GM12878 (cell line): ENCODE measurements at regions not wholly inside any gene's neighbourhood (a gene's known extent, or its start where the extent isn't known, plus 50 kb on each side); places are given as distances from the start of the nearest gene placed in this dataset.
A peak's percentile ranks its signal among the peaks of the same experiment; 100 is the strongest.
"Not testable (repeated sequence)": the region's sequence is repeated elsewhere in the genome, so short reads cannot be mapped to it uniquely, and the experiment has no call there.

Experiments used
- ATAC-seq: fragments of 200-7000 bp; cut with Tn5 transposase; 3 replicates; pipeline ENCODE4 v1.9.1; 2020; ENCODE audit warnings: mild to moderate bottlenecking, moderate library complexity
- BruUV-seq: library from RNA; stranded (reverse); fragments of 400-500 nt; replicated peaks from 2 replicates; lab custom pipeline; 2021; lab: Mats Ljungman, UMichigan
- CTCF ChIA-PET: fragments of 300-600 bp; sonication (Branson Sonifier 250); formaldehyde crosslinking; extraction: SDS; loops from one replicate; lab custom pipeline; 2021; ENCODE audit warnings: inconsistent platforms; lab: Yijun Ruan, JAX
- POLR2A ChIA-PET: fragments of 350-600 bp; formaldehyde crosslinking; extraction: SDS; loops from one replicate; lab custom pipeline; 2021; ENCODE audit warnings: inconsistent platforms; lab: Charles Lee
- RAD21 ChIA-PET: fragments of 300-600 bp; sonication (Branson Sonifier 250); formaldehyde crosslinking; loops from one replicate; lab custom pipeline; 2023; ENCODE audit warnings: antibody characterized with exemption; ENCODE audit not compliant: unreplicated experiment; lab: Charles Lee
- SMC1A ChIA-PET: fragments of 300-600 bp; sonication (Branson Sonifier 250); formaldehyde crosslinking; loops from one replicate; lab custom pipeline; 2023; ENCODE audit not compliant: unreplicated experiment, uncharacterized antibody; lab: Charles Lee
- DNase-seq: peaks from one replicate; pipeline ENCODE4 v3.0.0-alpha.2; 2011; ENCODE audit warnings: low read depth, low spot score
- FAIRE-seq: peaks from 3 replicates; lab custom pipeline; 2011; peaks lifted over from hg19 to GRCh38; lab: Jason Lieb, UNC
- H2AFZ ChIP-seq: 2 replicates; pipeline ENCODE4 v1.6.0; 2011; ENCODE audit warnings: low read depth, low read length, control low read depth; ENCODE audit not compliant: control insufficient read depth
- H3K27ac ChIP-seq: 2 replicates; pipeline ENCODE4 v1.5.1; 2011; ENCODE audit warnings: control low read depth; ENCODE audit not compliant: control insufficient read depth, insufficient read depth
- H3K27me3 ChIP-seq, 2 experiments: replicated peaks in 1 of 2; 2 replicates each; pipeline versions ENCODE4 v1.6.0 to v1.6.1; 2011; ENCODE audit warnings: low read length in 1 of 2; ENCODE audit not compliant: control insufficient read depth in 2 of 2, insufficient read depth in 2 of 2
- H3K36me3 ChIP-seq, 2 experiments: 2 replicates each; pipeline ENCODE4 v1.5.1; 2011; ENCODE audit warnings: low read length in 1 of 2; ENCODE audit not compliant: control insufficient read depth in 2 of 2, insufficient read depth in 2 of 2
- H3K4me1 ChIP-seq: 2 replicates; pipeline ENCODE4 v1.6.1; 2011; ENCODE audit warnings: mild to moderate bottlenecking, low read length, moderate library complexity, mixed read lengths; ENCODE audit not compliant: control insufficient read depth, insufficient read depth
- H3K4me2 ChIP-seq: 2 replicates; pipeline ENCODE4 v1.6.0; 2011; ENCODE audit warnings: control low read depth; ENCODE audit not compliant: control insufficient read depth, insufficient read depth
- H3K4me3 ChIP-seq: fragments of 200-600 bp; sonication (generic); 2 replicates; pipeline ENCODE4 v1.5.1; 2016
- H3K79me2 ChIP-seq: 2 replicates; pipeline ENCODE4 v1.6.0; 2011; ENCODE audit warnings: low read length; ENCODE audit not compliant: control insufficient read depth, insufficient read depth
- H3K9ac ChIP-seq: 2 replicates; pipeline ENCODE4 v1.8.0; 2011; ENCODE audit warnings: low read length, control low read depth, mixed read lengths; ENCODE audit not compliant: control insufficient read depth, insufficient read depth
- H3K9me3 ChIP-seq: replicated peaks from 3 replicates; pipeline ENCODE4 v1.5.1; 2011; ENCODE audit warnings: mild to moderate bottlenecking, low read length; ENCODE audit not compliant: control insufficient read depth, insufficient read depth
- H4K20me1 ChIP-seq: 2 replicates; pipeline ENCODE4 v1.6.0; 2011; ENCODE audit not compliant: control insufficient read depth, insufficient read depth
- CBX5 ChIP-seq: sonication (generic); IDR thresholded peaks from 2 replicates; pipeline ENCODE4 v1.6.1; 2016; ENCODE audit warnings: low read depth, moderate library complexity, mild to moderate bottlenecking, inconsistent platforms
- CEBPZ ChIP-seq: fragments of 150-350 bp; IDR thresholded peaks from 2 replicates; pipeline ENCODE4 v1.6.1; 2016; ENCODE audit warnings: low read depth, low read length
- EED ChIP-seq: sonication (generic); IDR thresholded peaks from 2 replicates; pipeline ENCODE4 v1.6.1; 2016; ENCODE audit warnings: antibody characterized with exemption, low read depth
- MXI1 ChIP-seq: fragments of 150-350 bp; IDR thresholded peaks from 2 replicates; pipeline ENCODE4 v1.6.1; 2011; ENCODE audit warnings: low read depth, mild to moderate bottlenecking, inconsistent platforms, low read length, improper control_type of control experiment
- ZNF687 ChIP-seq: fragments of 450-650 bp; IDR thresholded peaks from 2 replicates; pipeline ENCODE4 v1.6.1; 2017; ENCODE audit warnings: mild to moderate bottlenecking, moderate library complexity
- WGBS: methylation state at CpG from one replicate; pipeline ENCODE4 v1.1.6; 2016; ENCODE audit warnings: low lambda C conversion rate; ENCODE audit not compliant: insufficient replicate concordance, insufficient coverage; ENCODE audit errors: missing lambda C conversion rate; 5-methylcytosine and 5-hydroxymethylcytosine counted together
- in situ Hi-C: fragments of 300-500 bp; cut with MboI; formaldehyde crosslinking; loops from 9 replicates; pipeline ENCODE4 v1.14.3; 2018; ENCODE audit warnings: mixed read lengths
- intact Hi-C: fragments of 100-400 bp; cut with micrococcal nuclease; formaldehyde crosslinking; loops from one replicate; pipeline ENCODE4 v1.14.2; 2022; ENCODE audit not compliant: unreplicated experiment
- TF ChIP-seq, protein P1 (sequence below), 3 experiments: IDR thresholded peaks in 2 of 3; conservative IDR thresholded peaks in 1 of 3; 2 replicates each; pipeline ENCODE4 v1.5.1; 2011; ENCODE audit warnings: low read depth in 3 of 3, low read length in 3 of 3, mild to moderate bottlenecking in 3 of 3, control low read depth in 2 of 3, moderate library complexity in 2 of 3, inconsistent platforms in 1 of 3, mixed read lengths in 1 of 3; ENCODE audit not compliant: control insufficient read depth in 2 of 3, insufficient read depth in 1 of 3; ENCODE audit errors: extremely low read depth in 1 of 3

DNA sequence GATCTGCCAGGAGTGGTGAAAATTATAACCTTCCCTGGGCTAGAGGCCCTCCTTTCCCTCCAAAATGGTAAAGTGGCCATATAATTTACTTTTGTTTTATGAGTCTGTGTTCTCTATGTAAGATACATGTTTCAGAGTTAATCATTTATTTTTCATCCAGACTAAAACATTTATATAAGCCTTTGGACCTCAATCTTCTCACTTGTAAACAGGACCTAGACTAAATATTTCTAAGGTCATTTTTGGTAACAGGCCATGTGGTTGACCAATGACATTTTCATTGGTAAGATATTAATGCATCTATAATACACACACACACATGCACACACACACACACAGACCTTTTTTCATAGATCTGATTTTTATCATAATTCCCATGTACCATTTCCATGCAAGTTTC is 79.7 kb upstream of the KCTD1 start (continued):
- TF ChIP-seq ZNF687 (no peak), MXI1 (no peak), EED (no peak), CEBPZ (no peak)

DNA sequence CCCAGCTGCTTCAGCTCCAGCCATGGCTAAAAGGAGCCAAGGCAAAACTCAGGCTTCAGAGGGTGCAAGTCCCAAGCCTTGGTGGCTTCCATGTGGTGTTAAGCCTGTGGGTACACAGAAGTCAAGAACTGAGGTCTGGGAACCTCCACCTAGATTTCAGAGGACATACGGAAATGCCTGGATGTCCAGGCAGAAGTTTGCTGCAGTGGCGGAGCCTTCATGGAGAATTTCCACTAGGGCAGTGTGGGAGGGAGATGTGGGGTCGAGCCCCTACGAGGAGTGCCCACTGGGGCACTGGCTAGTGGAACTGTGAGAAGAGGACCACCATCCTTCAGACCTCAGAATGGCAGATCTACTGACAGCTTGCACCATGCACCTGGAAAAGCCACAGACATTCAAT is 76.1 kb upstream of the KCTD1 start:
- SMC1A ChIA-PET = no interaction called here
- no peak for ATAC-seq
- Histone ChIP-seq H3K27me3 (no peaks in the 10 kb centered on the region), H3K4me1 (no peaks in the 10 kb centered on the region), H2AFZ (no peak overlapping the region), H3K79me2 (no peaks in the 10 kb centered on the region), H3K36me3 (no peaks in the 10 kb centered on the region), H3K4me2 (no peak overlapping the region), H4K20me1 (no peaks in the 10 kb centered on the region), H3K27ac (no peak overlapping the region), H3K9me3 (peaks cover 12% of the 10 kb centered on the region; the same call in 2 of the 3 replicates), H3K4me3 (no peak overlapping the region), H3K9ac (no peak overlapping the region)
- in situ Hi-C loops (no loop called here), intact Hi-C loops (loop anchor here (10.0 kb wide), 1 partner anchor 380 kb away; no protein-coding TSS in a partner anchor)
- POLR2A ChIA-PET = no interaction called here
- no peak for FAIRE-seq
- BruUV-seq = no TSS peak
- TF ChIP-seq CBX5 = peak; percentile 53; the same call in 1 of the 2 replicates
- TF ChIP-seq, protein P1, sequence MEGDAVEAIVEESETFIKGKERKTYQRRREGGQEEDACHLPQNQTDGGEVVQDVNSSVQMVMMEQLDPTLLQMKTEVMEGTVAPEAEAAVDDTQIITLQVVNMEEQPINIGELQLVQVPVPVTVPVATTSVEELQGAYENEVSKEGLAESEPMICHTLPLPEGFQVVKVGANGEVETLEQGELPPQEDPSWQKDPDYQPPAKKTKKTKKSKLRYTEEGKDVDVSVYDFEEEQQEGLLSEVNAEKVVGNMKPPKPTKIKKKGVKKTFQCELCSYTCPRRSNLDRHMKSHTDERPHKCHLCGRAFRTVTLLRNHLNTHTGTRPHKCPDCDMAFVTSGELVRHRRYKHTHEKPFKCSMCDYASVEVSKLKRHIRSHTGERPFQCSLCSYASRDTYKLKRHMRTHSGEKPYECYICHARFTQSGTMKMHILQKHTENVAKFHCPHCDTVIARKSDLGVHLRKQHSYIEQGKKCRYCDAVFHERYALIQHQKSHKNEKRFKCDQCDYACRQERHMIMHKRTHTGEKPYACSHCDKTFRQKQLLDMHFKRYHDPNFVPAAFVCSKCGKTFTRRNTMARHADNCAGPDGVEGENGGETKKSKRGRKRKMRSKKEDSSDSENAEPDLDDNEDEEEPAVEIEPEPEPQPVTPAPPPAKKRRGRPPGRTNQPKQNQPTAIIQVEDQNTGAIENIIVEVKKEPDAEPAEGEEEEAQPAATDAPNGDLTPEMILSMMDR (IDR thresholded peaks at IDR 0.05 in 2 of 3, conservative IDR thresholded peaks at IDR 0.05 in 1 of 3; ENCODE audit: control insufficient read depth in 2 of 3, extremely low read depth in 1 of 3, insufficient read depth in 1 of 3, low read depth in 3 of 3, low read length in 3 of 3) = no peak
- RAD21 ChIA-PET = no interaction called here
- DNase-seq = no peak
- CTCF ChIA-PET = no interaction called here
- 48% methylated on average over 4 of the region's 4 CpGs for WGBS

GRCh38 chr18:26623314-26623713 is 75.0 kb upstream of the KCTD1 start:
- H2AFZ ChIP-seq, H3K4me1 ChIP-seq, SMC1A ChIA-PET, H3K9ac ChIP-seq, POLR2A ChIA-PET, H3K79me2 ChIP-seq, H4K20me1 ChIP-seq, H3K27ac ChIP-seq, H3K4me3 ChIP-seq, ATAC-seq, RAD21 ChIA-PET, H3K36me3 ChIP-seq, H3K4me2 ChIP-seq, DNase-seq, BruUV-seq, CTCF ChIA-PET, FAIRE-seq, H3K27me3 ChIP-seq, in situ Hi-C loops: not testable (repeated sequence)
- intact Hi-C loops = loop anchor here (10.0 kb wide), 1 partner anchor 381 kb away; no protein-coding TSS in a partner anchor
- peaks cover 12% of the 10 kb centered on the region; the same call in 2 of the 3 replicates for H3K9me3 ChIP-seq
- WGBS = 29% methylated on average over 2 of the region's 2 CpGs
